ENCODE measurements at regions not wholly inside any gene's neighbourhood (a gene's known extent, or its start where the extent isn't known, plus 50 kb on each side); places are given as distances from the start of the nearest gene placed in this dataset.

GRCh38 chr18:42444349-42444748 is 489.3 kb downstream of the PIK3C3 start:
- TF ChIP-seq CTCF (IDR thresholded peaks at IDR 0.05) (no peak), POLR2A (IDR thresholded peaks at IDR 0.05) (no peak)

All from heart left ventricle (tissue), 13 donors.